H1 (cell line): ENCODE measurements at regions not wholly inside any gene's neighbourhood (a gene's known extent, or its start where the extent isn't known, plus 50 kb on each side); places are given as distances from the start of the nearest gene placed in this dataset.
A peak's percentile ranks its signal among the peaks of the same experiment; 100 is the strongest.

Experiments
- CTCF ChIA-PET: fragments of 300-600 bp; sonication (Branson Sonifier 250); formaldehyde crosslinking; loops from one replicate; lab custom pipeline; 2021; ENCODE audit not compliant: partially characterized antibody; lab: Charles Lee
- POLR2A ChIA-PET: fragments of 300-600 bp; sonication (Branson Sonifier 250); formaldehyde crosslinking; loops from one replicate; lab custom pipeline; 2021; ENCODE audit warnings: inconsistent platforms; ENCODE audit not compliant: partially characterized antibody; lab: Charles Lee
- DNase-seq, 2 experiments: peaks; one replicate each; pipeline versions ENCODE4 v3.0.0 to v3.0.0-alpha.2; 2010 to 2022; ENCODE audit warnings: low spot score in 2 of 2, low read depth in 1 of 2, mixed read lengths in 1 of 2
- FAIRE-seq: peaks from 2 replicates; lab custom pipeline; 2011; peaks lifted over from hg19 to GRCh38; lab: Jason Lieb, UNC
- H2AFZ ChIP-seq: 2 replicates; pipeline ENCODE4 v1.8.1; 2012; ENCODE audit warnings: low read length, inconsistent platforms
- H2AK5ac ChIP-seq: 2 replicates; pipeline ENCODE4 v1.6.1; 2013; ENCODE audit warnings: low read depth, low read length
- H2BK120ac ChIP-seq: replicated peaks from 2 replicates; pipeline ENCODE3; 2013; ENCODE audit warnings: low read depth, low read length, inconsistent platforms
- H2BK12ac ChIP-seq: 2 replicates; pipeline ENCODE4 v1.6.1; 2013; ENCODE audit warnings: low read depth, low read length
- H2BK15ac ChIP-seq: 2 replicates; pipeline ENCODE4 v1.6.1; 2013; ENCODE audit warnings: low read length
- H2BK20ac ChIP-seq: 2 replicates; pipeline ENCODE4 v1.6.1; 2013; ENCODE audit warnings: low read length
- H2BK5ac ChIP-seq: 2 replicates; pipeline ENCODE4 v1.6.1; 2013; ENCODE audit warnings: low read depth, low read length
- H3K14ac ChIP-seq: 2 replicates; pipeline ENCODE4 v1.6.1; 2013; ENCODE audit warnings: inconsistent platforms; ENCODE audit not compliant: insufficient read length
- H3K18ac ChIP-seq: 2 replicates; pipeline ENCODE4 v1.6.1; 2013; ENCODE audit warnings: low read length; ENCODE audit errors: extremely low read depth
- H3K23ac ChIP-seq: 2 replicates; pipeline ENCODE4 v1.6.1; 2013; ENCODE audit warnings: inconsistent platforms; ENCODE audit not compliant: insufficient read length
- H3K23me2 ChIP-seq: 2 replicates; pipeline ENCODE4 v1.6.1; 2013; ENCODE audit warnings: low read depth, low read length
- H3K27ac ChIP-seq: 2 replicates; pipeline ENCODE4 v1.6.1; 2011; ENCODE audit warnings: low read depth, low read length, inconsistent platforms
- H3K27me3 ChIP-seq, 4 experiments: replicated peaks in 1 of 4; 1 replicate in 1 of 4; 2 replicates in 3 of 4; pipeline versions ENCODE4 v1.6.1 to v1.8.1; 2011 to 2013; ENCODE audit warnings: low read length in 3 of 4, mild to moderate bottlenecking in 3 of 4, inconsistent platforms in 2 of 4, mixed read lengths in 2 of 4, moderate library complexity in 1 of 4; ENCODE audit not compliant: control insufficient read depth in 3 of 4, insufficient read depth in 3 of 4; ENCODE audit errors: extremely low read depth in 1 of 4
- H3K36me3 ChIP-seq, 4 experiments: 2 replicates each; pipeline versions ENCODE4 v1.6.1 to v1.8.1; 2011 to 2013; ENCODE audit warnings: mild to moderate bottlenecking in 4 of 4, low read length in 3 of 4, moderate library complexity in 2 of 4, control low read depth in 1 of 4, inconsistent platforms in 1 of 4; ENCODE audit not compliant: insufficient read depth in 4 of 4, control insufficient read depth in 2 of 4
- H3K4ac ChIP-seq: replicated peaks from 2 replicates; pipeline ENCODE3; 2013; ENCODE audit warnings: low read length, low read depth, mixed read lengths, inconsistent platforms; ENCODE audit not compliant: insufficient read length
- H3K4me1 ChIP-seq, 4 experiments: replicated peaks in 1 of 4; 1 replicate in 1 of 4; 2 replicates in 3 of 4; pipeline versions ENCODE4 v1.6.1 to v1.8.1; 2011 to 2013; ENCODE audit warnings: low read length in 3 of 4, inconsistent platforms in 2 of 4, mixed read lengths in 1 of 4; ENCODE audit not compliant: insufficient read depth in 4 of 4, control insufficient read depth in 3 of 4
- H3K4me2 ChIP-seq, 2 experiments: 2 replicates each; pipeline versions ENCODE4 v1.6.1 to v1.8.1; 2011 to 2013; ENCODE audit warnings: low read depth in 2 of 2, low read length in 2 of 2, control low read depth in 1 of 2, inconsistent platforms in 1 of 2, mild to moderate bottlenecking in 1 of 2; ENCODE audit not compliant: insufficient read depth in 1 of 2
- H3K4me3 ChIP-seq, 4 experiments: fragments of 200-600, 300-600 bp in 1 of 4; sonication (generic), shearing (Covaris generic), sonication (Bioruptor Twin) in 1 of 4; 2 replicates each; pipeline versions ENCODE4 v1.5.1 to v1.8.1; 2011 to 2016; ENCODE audit warnings: low read length in 4 of 4, low read depth in 3 of 4, control low read depth in 2 of 4, inconsistent platforms in 2 of 4, mild to moderate bottlenecking in 2 of 4, mixed read lengths in 1 of 4, moderate library complexity in 1 of 4; ENCODE audit not compliant: insufficient read depth in 2 of 4; ENCODE audit errors: extremely low read depth in 1 of 4
- H3K56ac ChIP-seq: replicated peaks from 2 replicates; pipeline ENCODE3; 2013; ENCODE audit warnings: low read depth, mild to moderate bottlenecking, mixed read lengths, low read length, inconsistent platforms; ENCODE audit not compliant: insufficient read length
- H3K79me1 ChIP-seq: 2 replicates; pipeline ENCODE4 v1.6.1; 2013; ENCODE audit warnings: low read depth, low read length, control low read depth
- H3K79me2 ChIP-seq, 2 experiments: 2 replicates each; pipeline versions ENCODE4 v1.6.1 to v1.8.1; 2012 to 2013; ENCODE audit warnings: low read length in 2 of 2, mild to moderate bottlenecking in 2 of 2, inconsistent platforms in 1 of 2; ENCODE audit not compliant: insufficient read depth in 2 of 2, control insufficient read depth in 1 of 2
- H3K9ac ChIP-seq, 4 experiments: replicated peaks in 1 of 4; 1 replicate in 1 of 4; 2 replicates in 3 of 4; pipeline versions ENCODE4 v1.6.1 to v1.8.1; 2011 to 2013; ENCODE audit warnings: low read depth in 3 of 4, low read length in 3 of 4, control low read depth in 2 of 4, mild to moderate bottlenecking in 2 of 4, moderate library complexity in 2 of 4, inconsistent platforms in 1 of 4; ENCODE audit errors: extremely low read depth in 1 of 4
- H3K9me3 ChIP-seq, 2 experiments: 2 replicates each; pipeline versions ENCODE4 v1.6.1 to v1.8.1; 2012 to 2013; ENCODE audit warnings: mild to moderate bottlenecking in 2 of 2, moderate library complexity in 2 of 2, control low read depth in 1 of 2, inconsistent platforms in 1 of 2, low read depth in 1 of 2, low read length in 1 of 2, mixed read lengths in 1 of 2; ENCODE audit not compliant: insufficient read depth in 2 of 2
- H4K20me1 ChIP-seq, 2 experiments: replicated peaks in 1 of 2; 2 replicates each; pipeline versions ENCODE3 to v1.8.1; 2011 to 2013; ENCODE audit warnings: inconsistent platforms in 2 of 2, low read length in 2 of 2, mild to moderate bottlenecking in 1 of 2; ENCODE audit not compliant: insufficient read depth in 2 of 2, control insufficient read depth in 1 of 2
- H4K5ac ChIP-seq: 2 replicates; pipeline ENCODE4 v1.6.1; 2013; ENCODE audit warnings: low read length, low read depth, mixed read lengths, inconsistent platforms; ENCODE audit not compliant: insufficient read length
- H4K8ac ChIP-seq: 2 replicates; pipeline ENCODE4 v1.8.0; 2013; ENCODE audit warnings: mild to moderate bottlenecking, moderate library complexity, low read length, inconsistent platforms; ENCODE audit not compliant: insufficient read depth; ENCODE audit errors: extremely low read depth
- H4K91ac ChIP-seq: replicated peaks from 2 replicates; pipeline ENCODE3; 2013; ENCODE audit warnings: low read length, mixed read lengths, inconsistent platforms; ENCODE audit not compliant: insufficient read length
- HDAC2 ChIP-seq, 2 experiments: fragments of 300-600 bp in 1 of 2; sonication (generic) in 1 of 2; IDR thresholded peaks; 2 replicates each; pipeline ENCODE4 v1.6.1; 2011 to 2012; ENCODE audit warnings: low read depth in 2 of 2, low read length in 2 of 2, mild to moderate bottlenecking in 2 of 2, moderate library complexity in 2 of 2, borderline replicate concordance in 1 of 2, inconsistent platforms in 1 of 2
- NRF1 ChIP-seq: IDR thresholded peaks from 2 replicates; pipeline ENCODE4 v1.6.1; 2011; ENCODE audit warnings: mild to moderate bottlenecking, low read depth, low read length, improper control_type of control experiment
- WGBS, 2 experiments: shearing (Covaris generic) in 1 of 2; methylation state at CpG; one replicate each; pipeline versions ENCODE4 v1.1.6 to v1.1.7; 2013 to 2015; ENCODE audit warnings: low lambda C conversion rate in 2 of 2, mixed read lengths in 2 of 2, inconsistent platforms in 1 of 2, low coverage in 1 of 2, missing lambda C conversion rate in 1 of 2; ENCODE audit not compliant: insufficient replicate concordance in 2 of 2, insufficient coverage in 1 of 2, insufficient read length in 1 of 2; ENCODE audit errors: extremely low coverage in 1 of 2, missing lambda C conversion rate in 1 of 2; 5-methylcytosine and 5-hydroxymethylcytosine counted together

GRCh38 chr14:56888274-56888673, 78.0 kb upstream of the OTX2 start:
- no peaks in the 10 kb centered on the region for H4K20me1 ChIP-seq
- no peak overlapping the region for H2AK5ac ChIP-seq
- no peak overlapping the region for H3K27ac ChIP-seq
- no peak overlapping the region; the same call in 1 of the 2 replicates for H2BK5ac ChIP-seq
- H3K27me3 ChIP-seq, result peaks cover 10 to 23% (median 21%) of the 10 kb centered on the region in 4 experiments
- no peak overlapping the region for H3K4ac ChIP-seq
- H3K4me1 ChIP-seq, result peaks cover 6 to 25% (median 19%) of the 10 kb centered on the region in 4 experiments; a peak in 5 of 7 replicates
- ChIA-PET CTCF (interaction anchor here (0.8 to 1.7 kb wide), 3 partner anchors 14 to 294 kb away, joined by 3 to 5 read pairs (median 3); no protein-coding TSS in a partner anchor), POLR2A (interaction anchor here (0.8 kb wide), 1 partner anchor 26 kb away, joined by 3 read pairs; no protein-coding TSS in a partner anchor)
- no peaks in the 10 kb centered on the region for H3K79me1 ChIP-seq
- FAIRE-seq (no peak), DNase-seq (no peak)
- no peaks in the 10 kb centered on the region for H3K36me3 ChIP-seq
- no peak overlapping the region for H4K91ac ChIP-seq
- WGBS, 2 experiments, result 72% methylated on average over 3 of the region's 3 CpGs; no CpG with 5 or more reads in 1 of the 2 experiments
- H4K8ac ChIP-seq, result no peak overlapping the region
- no peak overlapping the region for H3K9ac ChIP-seq
- no peak overlapping the region for H2BK120ac ChIP-seq
- TF ChIP-seq NRF1 (no peak), HDAC2 (IDR thresholded peaks at IDR 0.05; ENCODE audit: borderline replicate concordance in 1 of 2, low read depth in 2 of 2, low read length in 2 of 2) (0 out of 4 replicates have a peak, but pooled peaks of 1 of the 2 experiments have one; percentile 42)
- no peak overlapping the region for H2AFZ ChIP-seq
- H3K79me2 ChIP-seq, result no peaks in the 10 kb centered on the region
- no peak overlapping the region for H2BK15ac ChIP-seq
- H3K23ac ChIP-seq, result no peak overlapping the region
- no peak overlapping the region for H3K56ac ChIP-seq
- no peak overlapping the region for H3K4me2 ChIP-seq
- H3K9me3 ChIP-seq, result no peaks in the 10 kb centered on the region
- H3K14ac ChIP-seq, result no peak overlapping the region
- H3K23me2 ChIP-seq, result no peaks in the 10 kb centered on the region
- H4K5ac ChIP-seq, result no peak overlapping the region
- H2BK12ac ChIP-seq, result no peak overlapping the region
- H3K4me3 ChIP-seq, result no peak overlapping the region
- H2BK20ac ChIP-seq, result no peak overlapping the region
- no peak overlapping the region for H3K18ac ChIP-seq
